ENCODE measurements at regions not wholly inside any gene's neighbourhood (a gene's known extent, or its start where the extent isn't known, plus 50 kb on each side); places are given as distances from the start of the nearest gene placed in this dataset.

DNA sequence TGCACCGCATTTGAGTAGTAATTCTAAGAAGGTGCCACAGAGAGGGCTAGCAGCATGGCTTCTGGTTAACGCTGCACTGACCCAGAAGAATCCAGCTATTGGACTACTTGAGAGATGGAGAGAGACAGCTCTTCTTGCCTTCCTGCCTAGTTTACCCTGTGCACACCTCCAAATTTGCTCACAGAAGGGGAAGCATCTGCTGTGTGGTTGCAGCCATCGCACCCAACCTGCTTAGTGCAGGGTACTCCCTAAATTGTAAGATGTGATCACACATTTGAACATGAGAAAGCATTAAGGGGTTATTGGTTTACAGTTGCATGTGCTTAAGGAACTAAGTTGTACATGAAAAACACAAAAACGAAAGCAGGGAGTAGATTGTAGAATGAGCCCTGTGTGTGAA, 122.1 kb downstream of the FOXB1 start:
- TF ChIP-seq, protein P1, sequence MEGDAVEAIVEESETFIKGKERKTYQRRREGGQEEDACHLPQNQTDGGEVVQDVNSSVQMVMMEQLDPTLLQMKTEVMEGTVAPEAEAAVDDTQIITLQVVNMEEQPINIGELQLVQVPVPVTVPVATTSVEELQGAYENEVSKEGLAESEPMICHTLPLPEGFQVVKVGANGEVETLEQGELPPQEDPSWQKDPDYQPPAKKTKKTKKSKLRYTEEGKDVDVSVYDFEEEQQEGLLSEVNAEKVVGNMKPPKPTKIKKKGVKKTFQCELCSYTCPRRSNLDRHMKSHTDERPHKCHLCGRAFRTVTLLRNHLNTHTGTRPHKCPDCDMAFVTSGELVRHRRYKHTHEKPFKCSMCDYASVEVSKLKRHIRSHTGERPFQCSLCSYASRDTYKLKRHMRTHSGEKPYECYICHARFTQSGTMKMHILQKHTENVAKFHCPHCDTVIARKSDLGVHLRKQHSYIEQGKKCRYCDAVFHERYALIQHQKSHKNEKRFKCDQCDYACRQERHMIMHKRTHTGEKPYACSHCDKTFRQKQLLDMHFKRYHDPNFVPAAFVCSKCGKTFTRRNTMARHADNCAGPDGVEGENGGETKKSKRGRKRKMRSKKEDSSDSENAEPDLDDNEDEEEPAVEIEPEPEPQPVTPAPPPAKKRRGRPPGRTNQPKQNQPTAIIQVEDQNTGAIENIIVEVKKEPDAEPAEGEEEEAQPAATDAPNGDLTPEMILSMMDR (IDR thresholded peaks at IDR 0.05) = no peak
- no peak for TF ChIP-seq POLR2A (IDR thresholded peaks at IDR 0.05)

Data from stomach (tissue), 4 donors.